NCI-H748 treated with DMSO at 0.1 percent for 48 hours (cell line): ENCODE measurements at regions not wholly inside any gene's neighbourhood (a gene's known extent, or its start where the extent isn't known, plus 50 kb on each side); places are given as distances from the start of the nearest gene placed in this dataset.

Source experiments
- DNase-seq: peaks from one replicate; lab custom pipeline; 2025; lab: John Stamatoyannopoulos, UW

DNA sequence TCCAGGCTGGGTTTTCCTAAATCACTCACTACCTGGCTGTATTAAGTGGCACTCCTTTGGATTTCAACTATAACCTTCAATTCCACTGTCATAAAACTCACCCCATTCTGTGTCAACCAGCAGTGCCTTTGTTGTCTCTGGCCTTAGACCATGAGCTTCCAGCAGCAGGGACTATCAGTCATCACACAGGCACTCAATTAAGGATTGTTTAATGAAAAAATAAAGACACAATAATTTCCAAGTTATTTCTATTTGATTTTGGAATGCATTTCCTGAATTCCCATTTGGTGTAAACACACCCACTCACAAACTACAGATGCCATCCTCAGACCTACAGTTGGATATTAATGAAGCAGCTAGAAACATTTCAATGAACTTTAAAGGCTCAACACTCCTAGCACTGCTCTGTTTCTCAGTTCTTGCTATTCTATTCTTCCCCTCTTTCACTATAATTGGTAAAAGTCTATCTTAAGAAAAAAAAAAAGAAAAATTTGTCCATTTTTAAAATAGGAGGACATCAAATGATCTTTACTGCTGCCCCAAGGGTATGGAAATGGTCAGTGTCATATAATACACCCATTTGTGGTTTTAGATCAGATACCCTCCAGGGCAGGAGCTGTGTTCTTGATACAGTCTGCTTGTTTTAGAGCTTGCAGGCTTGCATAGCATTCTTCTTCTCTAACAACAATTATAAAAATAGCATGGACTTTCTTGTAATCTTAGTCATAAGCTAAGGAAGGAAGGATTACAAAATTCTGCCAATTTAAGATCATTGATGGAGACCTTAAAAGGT, 156.4 kb downstream of the PTGER3 start:
- no peak for DNase-seq

DNA sequence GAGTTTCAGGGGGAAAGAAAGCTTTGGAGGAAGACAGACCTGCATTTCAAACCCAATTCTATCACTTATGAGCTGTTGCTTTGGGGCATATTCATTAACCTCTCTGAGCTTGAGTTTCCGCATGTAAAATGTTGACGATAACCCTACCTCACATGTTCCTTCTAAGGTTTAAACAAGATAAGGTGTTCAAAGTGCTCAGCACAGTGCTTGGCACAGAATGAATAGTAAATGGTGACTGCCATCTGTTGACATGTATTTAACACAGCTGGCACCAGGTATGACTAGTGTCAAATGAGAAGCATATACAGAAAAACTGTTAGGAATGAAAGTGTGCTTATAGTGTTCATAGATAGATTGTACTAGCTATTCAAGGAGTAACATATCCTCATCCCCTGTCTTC, 155.5 kb downstream of the PTGER3 start:
- no peak for DNase-seq

DNA sequence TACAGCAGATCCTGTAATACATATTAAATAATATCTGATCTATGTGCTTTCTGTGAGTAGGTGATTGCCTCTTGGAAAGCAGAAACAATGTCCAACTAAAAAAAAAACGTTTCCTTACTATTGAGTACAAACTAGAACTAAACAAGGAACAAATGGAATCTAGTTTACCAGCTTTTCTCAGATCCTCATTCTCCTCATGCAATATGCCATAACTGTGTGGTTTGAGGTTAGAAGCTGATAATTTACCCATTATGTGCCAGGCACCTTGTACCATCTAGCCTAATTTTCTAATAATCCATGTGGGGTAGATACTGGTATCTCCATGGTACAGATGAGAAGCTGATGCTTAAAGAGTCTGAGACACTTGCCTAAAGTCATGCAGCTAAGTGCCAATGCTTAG, 154.7 kb downstream of the PTGER3 start:
- DNase-seq, result no peak

DNA sequence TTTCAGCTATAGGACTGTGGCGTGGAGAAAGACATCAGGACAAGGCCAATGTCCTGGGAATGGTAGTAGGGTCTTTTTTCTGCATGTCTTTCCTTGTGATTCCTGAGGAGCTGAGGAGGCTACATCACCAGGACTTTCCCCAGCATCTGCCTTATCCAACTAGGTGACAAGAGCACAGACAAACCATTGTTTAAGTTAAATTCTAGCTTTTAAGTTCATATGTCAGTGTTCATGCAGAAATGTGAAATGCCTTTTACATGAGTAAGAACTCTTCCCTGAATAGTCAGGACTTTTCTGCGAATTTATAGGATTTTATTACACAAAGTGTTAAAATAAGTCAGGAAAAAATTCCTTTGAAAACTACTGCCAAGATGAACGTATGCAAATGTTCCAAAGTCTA, 154.2 kb downstream of the PTGER3 start:
- DNase-seq, result no peak

DNA sequence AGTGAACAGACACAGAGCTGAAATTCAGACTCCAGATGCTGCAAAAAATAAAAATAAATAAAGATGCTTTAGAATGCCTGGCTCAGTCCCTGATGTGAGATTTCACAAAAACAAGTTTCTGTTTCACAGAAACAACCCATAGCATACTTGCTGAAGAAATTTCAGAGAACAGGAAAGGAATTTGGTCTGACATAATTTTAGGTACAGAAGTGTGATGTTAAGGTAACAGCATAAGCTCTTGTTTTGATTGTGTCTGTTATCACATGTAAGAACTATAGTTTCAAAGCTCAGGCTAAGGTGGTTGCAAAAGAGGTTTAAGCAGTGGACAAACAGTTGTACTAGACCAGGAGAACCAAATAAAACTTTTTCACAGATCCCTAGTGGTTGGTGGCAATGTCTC, 152.1 kb downstream of the PTGER3 start:
- no peak for DNase-seq

DNA sequence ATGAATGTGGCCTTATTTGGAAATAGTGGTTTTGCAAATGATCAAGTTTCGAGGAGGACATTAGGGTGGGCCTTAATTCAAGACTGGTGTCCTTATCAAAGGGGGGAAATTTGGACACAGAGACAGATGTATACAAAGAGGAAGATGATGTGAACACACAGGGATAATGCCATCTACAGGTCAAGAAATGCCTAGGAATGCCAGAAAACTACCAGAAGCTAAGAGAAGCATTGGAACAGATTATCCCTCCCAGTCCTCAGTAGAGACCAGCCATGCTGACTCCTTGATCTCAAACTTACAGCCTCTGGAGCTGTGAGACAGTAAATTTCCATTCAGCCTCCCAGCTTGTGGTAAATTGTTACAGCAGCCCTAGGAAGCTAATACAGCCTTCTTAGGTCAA, 151.4 kb downstream of the PTGER3 start:
- no peak for DNase-seq

DNA sequence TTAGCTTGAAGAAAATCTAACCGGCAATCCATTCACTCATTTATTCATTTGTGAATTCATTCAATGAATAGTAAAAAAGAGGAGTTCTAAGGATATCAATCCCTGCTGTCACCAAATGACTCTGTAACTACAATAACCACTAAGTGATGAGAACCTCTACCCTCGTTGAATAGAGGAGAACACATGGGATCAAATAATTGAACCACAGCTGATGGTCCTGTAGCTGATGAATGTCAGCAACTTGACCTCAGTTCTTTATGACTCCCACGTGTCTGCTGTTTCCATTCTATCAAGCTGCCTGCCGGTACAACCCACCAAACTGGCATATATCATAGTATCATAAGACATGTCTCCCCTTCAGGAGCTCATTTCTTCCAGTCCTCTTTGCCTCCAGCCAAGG, 150.3 kb downstream of the PTGER3 start:
- DNase-seq, result no peak

DNA sequence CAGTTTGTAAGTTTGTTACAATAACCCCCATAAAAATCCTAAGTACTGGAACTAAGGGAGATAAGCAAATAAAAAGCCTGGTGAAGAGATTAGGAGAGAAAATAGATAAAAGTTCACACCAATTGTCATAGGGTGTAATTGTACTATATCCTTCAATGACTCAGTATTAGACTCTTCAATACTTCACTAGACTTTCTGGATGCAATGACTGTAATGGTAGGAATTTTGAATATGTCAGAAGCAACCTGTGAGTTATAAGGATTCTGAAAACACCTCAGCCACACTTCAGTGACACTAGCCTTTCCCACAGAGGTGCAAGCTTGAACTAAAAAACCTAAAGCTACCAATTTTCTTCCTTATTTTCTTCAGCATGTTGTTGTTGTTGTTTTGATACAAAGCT, 147.9 kb downstream of the PTGER3 start:
- DNase-seq, result no peak

DNA sequence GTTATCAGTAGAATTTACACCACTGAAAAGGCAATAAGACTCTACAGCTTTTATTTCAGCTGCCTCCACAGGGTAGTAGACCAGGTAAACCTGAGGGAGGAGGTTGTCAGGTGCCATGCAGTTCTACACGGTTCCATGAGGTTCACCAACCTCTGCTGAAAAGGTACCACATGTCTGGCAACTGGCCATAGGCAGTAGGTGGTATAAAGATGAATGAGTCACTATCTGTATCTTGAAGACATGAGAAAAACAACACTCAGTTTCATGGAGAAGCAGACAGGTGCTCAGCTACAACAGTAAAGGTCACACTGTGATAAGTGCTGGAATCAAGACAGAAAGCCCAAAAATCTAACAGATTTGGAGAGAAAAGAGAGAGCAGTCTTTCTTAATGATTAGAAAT, 145.4 kb downstream of the PTGER3 start:
- no peak for DNase-seq

DNA sequence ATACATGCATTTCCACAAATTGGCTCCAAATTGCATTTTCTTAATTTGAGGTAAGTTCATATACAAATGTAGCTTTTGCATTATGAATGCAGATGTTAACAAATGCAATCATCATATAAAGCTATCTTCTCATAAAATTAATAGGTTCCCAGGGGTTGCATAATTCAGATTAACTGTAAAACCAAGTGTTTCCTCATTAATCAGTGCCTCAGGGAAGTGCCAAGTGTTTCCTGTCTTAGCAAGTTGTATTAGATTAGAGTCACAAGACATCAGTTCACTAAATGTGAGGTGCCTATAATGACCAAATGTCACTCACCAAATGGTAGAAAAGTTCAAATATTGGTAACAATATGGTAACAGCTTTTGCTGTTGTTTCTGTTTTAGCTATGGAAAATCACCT, 140.8 kb downstream of the PTGER3 start:
- no peak for DNase-seq

DNA sequence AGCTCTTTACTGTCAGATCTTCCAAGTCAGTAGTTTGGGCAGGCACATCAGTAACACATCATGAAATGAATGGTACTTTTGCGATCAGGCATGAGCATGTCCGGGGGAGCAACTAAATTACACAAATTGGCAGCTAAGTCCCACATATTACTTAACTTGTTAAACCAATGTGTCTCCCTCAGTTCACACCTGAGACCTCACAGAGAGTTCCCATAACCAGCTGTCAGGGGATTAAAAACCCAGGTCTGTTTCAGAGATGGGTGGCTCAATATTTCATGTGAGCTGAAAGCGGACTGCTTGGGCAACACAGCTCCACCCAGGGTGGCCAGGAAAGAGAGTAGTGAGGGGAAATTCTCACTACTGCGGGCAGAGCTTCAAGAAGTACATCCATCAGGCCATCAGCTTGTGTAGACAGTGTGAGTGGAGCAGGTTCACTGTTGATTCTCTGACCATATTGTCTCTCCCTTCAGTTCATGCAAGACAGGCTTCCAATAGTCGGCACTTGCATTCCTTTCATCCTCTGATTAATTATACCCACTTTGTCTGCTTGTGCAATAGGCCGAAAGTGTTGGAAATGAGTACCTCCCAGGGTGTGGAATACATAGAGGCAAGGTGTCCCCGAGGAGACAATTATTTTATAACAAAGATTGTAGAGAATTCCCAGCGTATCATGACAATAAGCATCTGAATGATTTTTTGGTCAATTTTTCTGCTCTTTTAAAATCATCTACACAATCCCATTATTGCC, 139.9 kb downstream of the PTGER3 start:
- no peak for DNase-seq

DNA sequence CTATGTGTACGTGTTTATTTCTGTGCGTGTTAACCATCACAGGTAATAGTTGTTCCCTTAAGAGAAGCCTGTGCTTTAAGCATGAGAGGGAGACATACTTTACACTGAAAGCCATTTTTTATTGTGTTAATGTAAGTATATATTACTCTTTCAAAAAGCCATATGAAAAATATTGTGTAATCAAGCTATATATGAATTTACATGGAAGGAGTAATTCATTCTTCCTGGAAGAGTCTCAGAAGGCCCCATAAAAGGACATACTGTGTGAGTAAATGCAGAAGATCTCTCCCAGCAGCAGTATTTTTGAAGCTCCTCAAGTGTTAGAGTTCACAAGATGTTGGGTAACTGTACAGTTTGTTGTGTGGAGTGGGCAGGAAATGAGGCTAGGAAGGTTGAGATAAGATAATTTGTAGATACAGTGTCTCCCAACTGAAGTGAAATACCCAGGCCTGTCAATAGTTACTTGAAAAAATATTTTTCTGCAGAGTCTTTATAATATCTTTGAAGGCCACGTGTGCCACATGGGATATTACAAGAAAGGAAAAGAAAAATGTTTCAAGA, 138.3 kb downstream of the PTGER3 start:
- DNase-seq, result no peak

DNA sequence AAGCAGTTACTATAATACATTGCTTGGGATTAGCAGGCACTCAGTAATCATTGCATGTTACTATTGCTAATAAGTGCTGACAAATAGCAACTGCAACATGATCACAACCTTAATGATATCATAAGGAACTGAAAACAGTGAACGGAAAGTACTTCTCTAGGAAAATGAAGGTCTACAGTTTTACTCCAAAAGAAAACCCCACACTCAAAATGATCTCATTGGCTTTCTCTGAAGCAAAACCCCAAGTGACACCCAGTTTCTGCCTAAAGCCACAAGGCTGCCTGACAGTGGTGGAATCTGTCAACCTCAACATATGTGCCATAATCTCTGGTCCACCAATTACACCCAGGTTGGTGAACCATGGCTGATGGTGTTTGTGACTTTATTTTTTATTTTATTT, 137.6 kb downstream of the PTGER3 start:
- DNase-seq, result no peak

DNA sequence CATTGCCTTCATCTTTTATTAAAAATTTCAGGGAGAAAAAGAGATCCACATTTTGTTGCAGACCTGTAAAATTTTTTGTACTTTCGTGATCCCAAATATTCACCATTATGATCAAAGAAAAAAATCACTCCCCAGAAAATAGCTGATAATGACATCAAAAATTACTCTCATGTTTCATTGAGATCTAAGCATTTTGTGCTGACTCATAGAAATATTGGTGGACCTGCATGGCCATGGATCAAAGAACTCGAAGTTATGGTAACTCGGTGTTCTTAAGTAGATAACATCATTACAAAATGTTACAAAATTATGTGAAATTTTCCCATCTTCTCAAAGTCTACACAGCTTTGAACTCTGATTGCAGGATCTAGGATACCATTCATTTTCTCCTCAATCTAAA, 135.8 kb downstream of the PTGER3 start:
- DNase-seq, result no peak

DNA sequence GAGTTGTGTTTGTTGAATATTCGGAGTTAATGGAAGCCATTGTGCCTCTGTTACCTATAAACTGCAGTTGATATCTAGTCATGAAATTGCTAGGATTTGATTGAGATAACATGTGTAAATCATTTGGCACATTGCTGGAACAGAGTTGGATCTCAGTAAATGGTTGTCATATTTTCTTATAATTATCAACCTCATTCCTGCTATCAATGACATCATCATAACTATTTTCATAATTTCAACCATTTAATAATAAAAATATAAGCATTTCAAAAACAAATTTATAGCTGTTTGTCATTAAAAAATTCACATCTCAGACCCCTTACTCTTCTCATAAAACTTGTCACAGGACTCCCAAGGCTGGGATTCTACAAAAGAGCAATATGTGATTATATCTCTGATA, 133.4 kb downstream of the PTGER3 start:
- no peak for DNase-seq

DNA sequence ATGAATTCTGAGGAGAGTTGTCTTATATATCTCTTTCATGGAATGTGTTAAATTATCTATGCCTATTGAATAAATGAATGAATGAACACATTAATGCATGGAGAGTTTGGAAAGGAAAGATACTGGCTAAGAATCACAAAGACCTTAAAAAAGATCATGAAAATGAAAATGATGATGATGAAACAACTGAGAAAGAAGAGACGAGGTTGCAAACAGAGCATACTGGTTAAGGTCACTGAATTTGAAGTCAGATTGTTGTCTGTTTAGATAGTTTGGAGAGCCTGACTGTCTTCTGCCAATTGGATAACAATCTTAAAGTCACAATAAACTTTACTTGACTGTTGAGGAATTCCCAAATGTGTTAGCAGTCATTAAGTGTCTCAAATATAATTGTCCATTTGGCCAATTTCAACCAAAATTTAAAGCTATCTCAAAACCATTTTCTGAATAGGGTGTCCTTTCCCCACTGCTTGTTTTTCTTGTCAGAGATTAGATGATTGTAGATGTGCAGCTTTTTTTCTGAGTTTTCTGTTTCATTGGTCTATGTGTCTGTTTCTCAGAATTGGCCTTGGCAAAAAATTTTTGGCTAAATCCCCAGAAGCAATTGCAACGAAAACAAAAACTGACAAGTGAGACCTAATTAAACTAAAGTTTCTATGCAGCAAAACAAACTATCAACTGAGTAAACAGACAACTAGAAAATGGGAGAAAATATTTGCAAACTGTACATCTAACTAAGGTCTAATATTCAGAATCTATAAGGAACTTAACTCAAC, 132.2 kb downstream of the PTGER3 start:
- DNase-seq, result no peak

DNA sequence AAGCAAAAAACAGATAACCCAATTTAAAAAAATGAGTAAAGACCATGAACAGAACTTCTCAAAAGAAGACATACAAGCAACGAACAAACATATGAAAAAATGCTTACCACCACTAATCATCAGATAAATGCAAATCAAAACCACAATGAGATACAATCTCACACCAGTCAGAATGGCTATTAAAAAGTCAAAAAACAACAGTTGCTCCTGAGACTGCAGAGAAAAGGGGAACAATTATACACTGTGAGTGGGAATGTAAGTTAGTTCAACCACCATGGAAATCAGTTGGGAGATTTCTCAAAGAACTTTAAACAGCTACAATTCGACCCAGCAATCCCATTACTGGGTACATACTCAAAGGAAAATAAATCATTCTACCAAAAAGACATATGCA, 131.6 kb downstream of the PTGER3 start:
- DNase-seq, result no peak

DNA sequence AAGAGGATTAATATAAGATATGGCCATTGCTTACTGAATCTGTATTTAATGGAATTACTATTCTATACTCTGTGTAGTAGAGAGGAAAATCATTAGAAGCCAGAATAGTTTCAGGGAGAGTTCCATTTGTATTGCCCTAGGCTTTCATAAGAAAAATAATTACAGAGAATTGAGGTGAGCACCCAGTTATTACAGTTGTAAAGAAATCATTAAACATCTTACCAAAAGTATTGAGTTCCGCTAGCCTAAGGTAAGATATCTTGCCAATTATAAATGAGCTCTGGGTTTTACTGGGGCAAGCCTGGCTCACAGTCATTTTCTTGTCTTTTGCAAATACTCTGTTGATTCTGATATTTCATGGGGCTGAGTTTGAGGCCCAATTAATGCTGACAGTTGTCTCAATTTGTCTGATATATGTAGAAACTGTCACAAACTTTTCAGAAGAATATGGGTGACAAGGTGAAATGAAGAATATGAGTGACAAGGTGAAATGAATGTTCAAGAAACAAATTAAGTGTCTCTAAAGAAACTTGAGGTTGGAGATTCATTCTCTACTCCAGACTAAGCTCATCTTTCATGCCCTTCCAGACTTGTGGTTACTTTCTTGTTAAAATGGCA, 127.8 kb downstream of the PTGER3 start:
- no peak for DNase-seq
